ENCODE measurements at regions not wholly inside any gene's neighbourhood (a gene's known extent, or its start where the extent isn't known, plus 50 kb on each side); places are given as distances from the start of the nearest gene placed in this dataset.

DNA sequence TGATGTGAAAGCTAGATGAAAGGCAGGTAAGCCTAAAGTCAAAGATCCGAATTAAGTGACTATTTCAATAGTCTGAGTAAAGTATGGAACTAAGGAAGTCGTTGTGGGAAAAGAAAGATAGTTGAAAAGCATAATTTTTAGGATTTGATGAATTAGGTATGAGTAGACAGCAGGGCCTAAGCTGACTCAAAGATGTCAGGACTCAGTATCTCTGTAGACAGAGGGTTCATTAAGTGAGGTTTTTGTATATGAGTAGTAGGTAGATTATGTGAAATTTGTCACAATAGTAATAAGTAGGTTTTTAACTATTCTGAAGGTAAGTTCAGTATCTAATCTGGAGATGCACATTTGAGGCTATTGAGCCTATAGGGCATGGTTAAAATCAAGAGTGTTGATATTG, 196.4 kb downstream of the RASSF9 start:
- no peak for TF ChIP-seq YY1 (IDR thresholded peaks at IDR 0.05; ENCODE audit: insufficient read depth, insufficient replicate concordance, low read depth, low read length)
- TF ChIP-seq, protein P1, sequence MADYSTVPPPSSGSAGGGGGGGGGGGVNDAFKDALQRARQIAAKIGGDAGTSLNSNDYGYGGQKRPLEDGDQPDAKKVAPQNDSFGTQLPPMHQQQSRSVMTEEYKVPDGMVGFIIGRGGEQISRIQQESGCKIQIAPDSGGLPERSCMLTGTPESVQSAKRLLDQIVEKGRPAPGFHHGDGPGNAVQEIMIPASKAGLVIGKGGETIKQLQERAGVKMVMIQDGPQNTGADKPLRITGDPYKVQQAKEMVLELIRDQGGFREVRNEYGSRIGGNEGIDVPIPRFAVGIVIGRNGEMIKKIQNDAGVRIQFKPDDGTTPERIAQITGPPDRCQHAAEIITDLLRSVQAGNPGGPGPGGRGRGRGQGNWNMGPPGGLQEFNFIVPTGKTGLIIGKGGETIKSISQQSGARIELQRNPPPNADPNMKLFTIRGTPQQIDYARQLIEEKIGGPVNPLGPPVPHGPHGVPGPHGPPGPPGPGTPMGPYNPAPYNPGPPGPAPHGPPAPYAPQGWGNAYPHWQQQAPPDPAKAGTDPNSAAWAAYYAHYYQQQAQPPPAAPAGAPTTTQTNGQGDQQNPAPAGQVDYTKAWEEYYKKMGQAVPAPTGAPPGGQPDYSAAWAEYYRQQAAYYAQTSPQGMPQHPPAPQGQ (CRISPR knock-in tag; IDR thresholded peaks at IDR 0.05; ENCODE audit: borderline replicate concordance): no peak
- TF ChIP-seq, protein P2, sequence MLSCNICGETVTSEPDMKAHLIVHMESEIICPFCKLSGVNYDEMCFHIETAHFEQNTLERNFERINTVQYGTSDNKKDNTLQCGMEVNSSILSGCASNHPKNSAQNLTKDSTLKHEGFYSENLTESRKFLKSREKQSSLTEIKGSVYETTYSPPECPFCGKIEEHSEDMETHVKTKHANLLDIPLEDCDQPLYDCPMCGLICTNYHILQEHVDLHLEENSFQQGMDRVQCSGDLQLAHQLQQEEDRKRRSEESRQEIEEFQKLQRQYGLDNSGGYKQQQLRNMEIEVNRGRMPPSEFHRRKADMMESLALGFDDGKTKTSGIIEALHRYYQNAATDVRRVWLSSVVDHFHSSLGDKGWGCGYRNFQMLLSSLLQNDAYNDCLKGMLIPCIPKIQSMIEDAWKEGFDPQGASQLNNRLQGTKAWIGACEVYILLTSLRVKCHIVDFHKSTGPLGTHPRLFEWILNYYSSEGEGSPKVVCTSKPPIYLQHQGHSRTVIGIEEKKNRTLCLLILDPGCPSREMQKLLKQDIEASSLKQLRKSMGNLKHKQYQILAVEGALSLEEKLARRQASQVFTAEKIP (CRISPR knock-in tag; IDR thresholded peaks at IDR 0.05; ENCODE audit: borderline replicate concordance): no peak
- TF ChIP-seq POLR2A (IDR thresholded peaks at IDR 0.05; ENCODE audit: insufficient read depth in 1 of 2, low read depth in 2 of 2, low read length in 2 of 2): no peak

Data from HepG2 (cell line).